H9 (cell line): ENCODE measurements at regions not wholly inside any gene's neighbourhood (a gene's known extent, or its start where the extent isn't known, plus 50 kb on each side); places are given as distances from the start of the nearest gene placed in this dataset.
A peak's percentile ranks its signal among the peaks of the same experiment; 100 is the strongest.

Experiments used
- DNase-seq: peaks from one replicate; pipeline ENCODE4 v3.0.0-alpha.2; 2017
- H2AFZ ChIP-seq: one replicate; pipeline ENCODE4 v1.6.1; 2013; ENCODE audit warnings: mild to moderate bottlenecking, low read length, control low read depth, moderate library complexity
- H2AK5ac ChIP-seq: 2 replicates; pipeline ENCODE4 v1.6.1; 2013; ENCODE audit warnings: low read length, control low read depth, mixed read lengths; ENCODE audit not compliant: insufficient read length
- H2BK120ac ChIP-seq: one replicate; pipeline ENCODE4 v1.6.1; 2013; ENCODE audit warnings: low read depth, mild to moderate bottlenecking, low read length, control low read depth, inconsistent platforms; ENCODE audit not compliant: poor library complexity, severe bottlenecking
- H2BK12ac ChIP-seq: 2 replicates; pipeline ENCODE4 v1.6.1; 2013; ENCODE audit warnings: low read length, control low read depth, mixed read lengths, low read depth; ENCODE audit not compliant: insufficient read length
- H2BK15ac ChIP-seq: 2 replicates; pipeline ENCODE4 v1.6.1; 2013; ENCODE audit warnings: low read depth, low read length, control low read depth
- H2BK20ac ChIP-seq: one replicate; pipeline ENCODE4 v1.6.1; 2013; ENCODE audit warnings: low read depth, mild to moderate bottlenecking, low read length, control low read depth, inconsistent platforms; ENCODE audit not compliant: poor library complexity, severe bottlenecking
- H2BK5ac ChIP-seq: 2 replicates; pipeline ENCODE4 v1.6.1; 2013; ENCODE audit warnings: low read length, control low read depth, mixed read lengths; ENCODE audit not compliant: insufficient read length
- H3K14ac ChIP-seq: 2 replicates; pipeline ENCODE4 v1.6.1; 2013; ENCODE audit warnings: low read length, control low read depth; ENCODE audit not compliant: insufficient read depth
- H3K18ac ChIP-seq: 2 replicates; pipeline ENCODE4 v1.6.1; 2013; ENCODE audit warnings: low read depth, mild to moderate bottlenecking, mixed read lengths, low read length, control low read depth; ENCODE audit not compliant: insufficient read length
- H3K23ac ChIP-seq: 2 replicates; pipeline ENCODE4 v1.6.1; 2013; ENCODE audit warnings: low read length, control low read depth, mixed read lengths, low read depth; ENCODE audit not compliant: insufficient read length
- H3K23me2 ChIP-seq: 2 replicates; pipeline ENCODE4 v1.6.1; 2013; ENCODE audit warnings: low read depth, mild to moderate bottlenecking, mixed read lengths, low read length, control low read depth; ENCODE audit not compliant: insufficient read length, poor library complexity, severe bottlenecking
- H3K27ac ChIP-seq: 2 replicates; pipeline ENCODE4 v1.5.1; 2013; ENCODE audit warnings: low read length, control low read depth, mixed read lengths, low read depth; ENCODE audit not compliant: insufficient read length
- H3K27me3 ChIP-seq: 2 replicates; pipeline ENCODE4 v1.6.1; 2013; ENCODE audit warnings: low read length, control low read depth, inconsistent platforms; ENCODE audit not compliant: insufficient read depth
- H3K4ac ChIP-seq: 2 replicates; pipeline ENCODE4 v1.6.1; 2013; ENCODE audit warnings: low read depth, mild to moderate bottlenecking, control low read depth, inconsistent platforms, low read length, moderate library complexity
- H3K4me1 ChIP-seq: 2 replicates; pipeline ENCODE4 v1.6.1; 2013; ENCODE audit warnings: low read length, control low read depth, inconsistent platforms; ENCODE audit not compliant: insufficient read depth
- H3K4me2 ChIP-seq: 2 replicates; pipeline ENCODE4 v1.6.1; 2013; ENCODE audit warnings: low read length, control low read depth, mixed read lengths; ENCODE audit not compliant: insufficient read length, insufficient read depth
- H3K56ac ChIP-seq: 2 replicates; pipeline ENCODE4 v1.6.1; 2013; ENCODE audit warnings: low read depth, mild to moderate bottlenecking, mixed read lengths, low read length, control low read depth; ENCODE audit not compliant: insufficient read length
- H3K79me1 ChIP-seq: 2 replicates; pipeline ENCODE4 v1.6.1; 2013; ENCODE audit warnings: low read depth, mild to moderate bottlenecking, moderate library complexity, low read length, control low read depth, inconsistent platforms; ENCODE audit not compliant: insufficient read depth, poor library complexity, severe bottlenecking
- H3K79me2 ChIP-seq: 2 replicates; pipeline ENCODE4 v1.6.1; 2013; ENCODE audit warnings: low read length, control low read depth, inconsistent platforms; ENCODE audit not compliant: insufficient read depth
- H3K9ac ChIP-seq: 2 replicates; pipeline ENCODE4 v1.6.1; 2013; ENCODE audit warnings: low read length, control low read depth, mixed read lengths; ENCODE audit not compliant: insufficient read length; ENCODE audit errors: extremely low read depth
- H3K9me3 ChIP-seq: one replicate; pipeline ENCODE4 v1.6.1; 2013; ENCODE audit warnings: low read depth, low read length, inconsistent platforms; ENCODE audit not compliant: control insufficient read depth
- H3T11ph ChIP-seq: one replicate; pipeline ENCODE4 v1.6.1; 2013; ENCODE audit warnings: mild to moderate bottlenecking, low read length, control low read depth, inconsistent platforms
- H4K20me1 ChIP-seq: one replicate; pipeline ENCODE4 v1.6.1; 2013; ENCODE audit not compliant: control insufficient read depth, insufficient read length, insufficient read depth
- H4K5ac ChIP-seq: 2 replicates; pipeline ENCODE4 v1.6.1; 2013; ENCODE audit warnings: low read depth, mild to moderate bottlenecking, mixed read lengths, low read length, control low read depth; ENCODE audit not compliant: insufficient read length
- H4K8ac ChIP-seq: replicated peaks from 2 replicates; pipeline ENCODE4 v1.6.1; 2013; ENCODE audit warnings: low read length, control low read depth, mixed read lengths, low read depth; ENCODE audit not compliant: insufficient read length
- H4K91ac ChIP-seq: 2 replicates; pipeline ENCODE4 v1.6.1; 2013; ENCODE audit warnings: low read depth, mild to moderate bottlenecking, moderate library complexity, mixed read lengths, low read length, control low read depth; ENCODE audit not compliant: insufficient read length
- H3K27ac Mint-ChIP-seq, 3 experiments: 2 replicates in 2 of 3; 3 replicates in 1 of 3; pipeline ENCODE4 v1.8.0; 2020 to 2021; ENCODE audit warnings: mixed read lengths in 3 of 3, mild to moderate bottlenecking in 1 of 3, moderate library complexity in 1 of 3
- H3K27me3 Mint-ChIP-seq: 2 replicates; pipeline ENCODE4 v1.8.0; 2021; ENCODE audit warnings: low read depth, mild to moderate bottlenecking, moderate library complexity, mixed read lengths
- H3K36me3 Mint-ChIP-seq, 3 experiments: 2 replicates in 2 of 3; 3 replicates in 1 of 3; pipeline ENCODE4 v1.8.0; 2020 to 2021; ENCODE audit warnings: low read depth in 3 of 3, mixed read lengths in 3 of 3; ENCODE audit not compliant: insufficient read depth in 1 of 3
- H3K4me1 Mint-ChIP-seq, 2 experiments: 2 replicates each; pipeline ENCODE4 v1.8.0; 2020; ENCODE audit warnings: mixed read lengths in 2 of 2
- H3K4me3 Mint-ChIP-seq, 2 experiments: 2 replicates in 1 of 2; 3 replicates in 1 of 2; pipeline ENCODE4 v1.8.0; 2020 to 2021; ENCODE audit warnings: mild to moderate bottlenecking in 2 of 2, mixed read lengths in 2 of 2, moderate library complexity in 1 of 2
- H3K9me3 Mint-ChIP-seq, 2 experiments: 2 replicates in 1 of 2; 3 replicates in 1 of 2; pipeline ENCODE4 v1.8.0; 2020; ENCODE audit warnings: mild to moderate bottlenecking in 2 of 2, mixed read lengths in 2 of 2, moderate library complexity in 1 of 2
- WGBS: extraction: QIAGEN DNeasy Blood & Tissue Kit; methylation state at CpG from one replicate; pipeline ENCODE4 v1.1.7; 2013; ENCODE audit warnings: missing lambda C conversion rate, low lambda C conversion rate, mixed read lengths; ENCODE audit not compliant: insufficient read length; ENCODE audit errors: extremely low coverage; 5-methylcytosine and 5-hydroxymethylcytosine counted together
- TF ChIP-seq, protein P1 (sequence below): fragments of 200-600 bp; sonication (generic); conservative IDR thresholded peaks from 3 replicates; pipeline ENCODE4 v1.8.0; 2021; ENCODE audit warnings: antibody characterized with exemption, mild to moderate bottlenecking

DNA sequence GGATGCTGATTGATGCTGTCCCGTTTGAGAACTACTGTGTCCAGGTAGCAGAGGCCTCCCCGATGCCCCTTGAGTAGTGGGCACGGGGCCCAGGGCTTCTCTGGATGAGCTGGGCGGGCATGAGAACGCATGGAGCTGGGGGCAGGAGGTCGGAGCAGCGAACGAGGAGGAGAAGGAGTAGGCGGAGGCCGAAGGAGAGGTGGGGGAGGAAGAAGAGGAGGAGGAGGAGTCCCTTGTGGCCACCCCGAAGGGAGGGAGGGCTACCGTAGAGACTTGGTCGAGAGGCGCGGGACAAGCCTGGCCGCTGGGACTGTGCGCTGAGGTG is 62.9 kb downstream of the CRYBB2 start:
- Histone ChIP-seq H2BK12ac (no peak overlapping the region), H3K27me3 (peaks cover 12% of the 10 kb centered on the region; the same call in 1 of the 2 replicates), H3K18ac (no peak overlapping the region), H3K9me3 (no peaks in the 10 kb centered on the region), H3K79me2 (no peaks in the 10 kb centered on the region), H4K20me1 (no peaks in the 10 kb centered on the region), H3K4me2 (peak overlapping the region; percentile 54), H2BK20ac (no peak overlapping the region), H2AK5ac (no peak overlapping the region), H3K27ac (no peak overlapping the region), H2BK15ac (no peak overlapping the region), H3K4me1 (no peaks in the 10 kb centered on the region), H3K4ac (no peak overlapping the region), H3K23me2 (peaks cover 12% of the 10 kb centered on the region), H4K5ac (no peak overlapping the region), H4K8ac (no peak overlapping the region), H3K14ac (no peak overlapping the region), H4K91ac (no peak overlapping the region), H3T11ph (no peak overlapping the region), H3K79me1 (no peaks in the 10 kb centered on the region), H2AFZ (no peak overlapping the region), H2BK120ac (no peak overlapping the region), H3K9ac (no peak overlapping the region), H3K56ac (no peak overlapping the region), H3K23ac (no peak overlapping the region), H2BK5ac (no peak overlapping the region)
- WGBS: no CpG with 5 or more reads among the region's 17 CpGs
- TF ChIP-seq, protein P1, sequence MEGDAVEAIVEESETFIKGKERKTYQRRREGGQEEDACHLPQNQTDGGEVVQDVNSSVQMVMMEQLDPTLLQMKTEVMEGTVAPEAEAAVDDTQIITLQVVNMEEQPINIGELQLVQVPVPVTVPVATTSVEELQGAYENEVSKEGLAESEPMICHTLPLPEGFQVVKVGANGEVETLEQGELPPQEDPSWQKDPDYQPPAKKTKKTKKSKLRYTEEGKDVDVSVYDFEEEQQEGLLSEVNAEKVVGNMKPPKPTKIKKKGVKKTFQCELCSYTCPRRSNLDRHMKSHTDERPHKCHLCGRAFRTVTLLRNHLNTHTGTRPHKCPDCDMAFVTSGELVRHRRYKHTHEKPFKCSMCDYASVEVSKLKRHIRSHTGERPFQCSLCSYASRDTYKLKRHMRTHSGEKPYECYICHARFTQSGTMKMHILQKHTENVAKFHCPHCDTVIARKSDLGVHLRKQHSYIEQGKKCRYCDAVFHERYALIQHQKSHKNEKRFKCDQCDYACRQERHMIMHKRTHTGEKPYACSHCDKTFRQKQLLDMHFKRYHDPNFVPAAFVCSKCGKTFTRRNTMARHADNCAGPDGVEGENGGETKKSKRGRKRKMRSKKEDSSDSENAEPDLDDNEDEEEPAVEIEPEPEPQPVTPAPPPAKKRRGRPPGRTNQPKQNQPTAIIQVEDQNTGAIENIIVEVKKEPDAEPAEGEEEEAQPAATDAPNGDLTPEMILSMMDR: no peak
- Mint-ChIP-seq H3K36me3 (no peaks in the 10 kb centered on the region), H3K27me3 (peaks cover 78% of the 10 kb centered on the region), H3K27ac (no peak overlapping the region), H3K9me3 (peaks cover 2 to 9% of the 10 kb centered on the region in 2 experiments; a peak in 4 of 5 replicates), H3K4me1 (peaks cover 15 to 22% of the 10 kb centered on the region in 2 experiments), H3K4me3 (peak overlapping the region; percentile 80 to 99)
- DNase-seq: no peak
